ENCODE measurements at regions not wholly inside any gene's neighbourhood (a gene's known extent, or its start where the extent isn't known, plus 50 kb on each side); places are given as distances from the start of the nearest gene placed in this dataset.

GRCh38 chr1:60835649-60836048 lies 246.7 kb upstream of the NFIA start:
- no peak for DNase-seq (ENCODE audit: low spot score)
- no peak for TF ChIP-seq CTCF (IDR thresholded peaks at IDR 0.05; ENCODE audit: extremely low read depth, missing control alignments)

- TF ChIP-seq CTCF (IDR thresholded peaks at IDR 0.05; ENCODE audit: extremely low read depth, missing control alignments) = no peak
- no peak for DNase-seq (ENCODE audit: low spot score)
These were observed 249.2 kb upstream of the NFIA start for GRCh38 chr1:60833173-60833572.

- DNase-seq (ENCODE audit: low spot score) = no peak
- TF ChIP-seq CTCF (IDR thresholded peaks at IDR 0.05; ENCODE audit: extremely low read depth, missing control alignments) = no peak
These were observed 250.0 kb upstream of the NFIA start for GRCh38 chr1:60832367-60832766.

GRCh38 chr1:60831780-60832179 lies 250.6 kb upstream of the NFIA start:
- no peak for TF ChIP-seq CTCF (IDR thresholded peaks at IDR 0.05; ENCODE audit: extremely low read depth, missing control alignments)
- DNase-seq (ENCODE audit: low spot score) = no peak

DNA sequence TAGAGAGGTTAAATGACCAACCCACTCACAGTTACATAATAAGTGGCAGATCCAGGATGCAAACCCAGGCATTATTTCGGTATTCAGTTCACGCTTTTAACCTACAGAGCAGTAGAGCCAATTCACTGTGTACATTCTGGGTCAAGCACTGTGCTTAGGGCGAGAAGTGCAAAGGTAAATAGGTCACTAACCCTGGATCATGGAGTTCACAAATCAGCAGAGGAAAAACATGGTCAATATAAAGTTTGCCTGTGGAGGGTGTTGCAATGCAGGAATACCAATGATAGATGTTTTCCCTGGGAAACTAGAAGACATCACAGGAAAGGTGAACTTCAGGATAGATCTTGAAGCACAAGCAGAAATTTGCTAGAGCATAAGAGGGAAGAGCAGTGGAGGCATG lies 253.4 kb upstream of the NFIA start:
- no peak for DNase-seq (ENCODE audit: low spot score)
- TF ChIP-seq CTCF (IDR thresholded peaks at IDR 0.05; ENCODE audit: extremely low read depth, missing control alignments) = no peak

DNA sequence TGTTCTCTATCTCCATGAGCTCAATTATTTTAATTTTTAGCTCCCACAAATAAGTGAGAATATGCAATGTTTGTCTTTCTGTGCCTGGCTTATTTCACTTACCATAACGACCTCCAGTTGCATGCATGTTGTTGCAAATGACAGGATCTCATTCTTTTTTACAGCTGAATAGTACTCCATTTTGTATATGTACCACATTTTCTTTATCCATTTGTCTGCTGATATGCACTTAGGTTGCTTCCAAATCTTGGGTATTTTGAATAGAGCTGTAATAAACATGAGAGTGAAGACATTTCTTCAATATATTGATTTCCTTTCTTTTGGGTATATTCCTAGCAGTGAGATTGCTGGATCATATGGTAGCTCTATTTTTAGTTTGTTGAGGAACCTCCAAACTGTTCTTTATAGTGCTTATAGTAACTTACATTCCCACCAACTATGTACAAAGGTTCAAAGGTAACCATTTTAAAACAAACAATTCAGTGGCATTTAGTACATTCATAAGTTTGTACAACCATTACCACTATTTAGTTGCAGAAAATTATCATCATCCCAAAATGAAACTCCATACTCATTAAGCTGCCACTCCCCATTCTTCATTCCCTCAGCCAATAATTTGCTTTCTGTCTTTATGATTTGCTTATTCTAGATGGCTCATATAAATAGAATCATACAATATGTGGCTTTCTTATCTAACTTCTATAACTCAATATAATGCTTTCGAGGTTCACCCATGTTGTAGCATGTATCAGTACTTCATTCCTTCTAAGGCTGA lies 255.9 kb upstream of the NFIA start:
- TF ChIP-seq CTCF (IDR thresholded peaks at IDR 0.05; ENCODE audit: extremely low read depth, missing control alignments) = no peak
- no peak for DNase-seq (ENCODE audit: low spot score)

DNA sequence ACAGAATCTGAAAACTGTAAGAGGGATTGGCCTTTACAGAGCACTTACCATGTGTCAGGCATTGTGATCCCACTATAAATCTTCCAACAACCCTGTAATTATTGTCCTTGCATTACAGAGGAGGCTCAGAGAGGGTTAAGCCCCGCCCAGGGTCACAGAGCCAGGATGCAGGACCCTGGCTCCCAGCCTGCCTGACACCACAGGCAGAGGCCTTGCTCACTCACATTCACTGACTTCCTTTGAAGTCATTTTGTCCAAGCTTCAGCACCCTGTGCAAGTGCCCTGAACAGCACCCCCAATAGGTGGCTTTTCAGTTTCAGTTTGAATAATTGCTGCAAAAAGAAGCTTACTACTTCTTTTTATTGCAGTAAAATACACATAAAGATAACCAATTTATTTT lies 256.8 kb upstream of the NFIA start:
- no peak for DNase-seq (ENCODE audit: low spot score)
- no peak for TF ChIP-seq CTCF (IDR thresholded peaks at IDR 0.05; ENCODE audit: extremely low read depth, missing control alignments)
